HepG2 (cell line): ENCODE measurements at regions not wholly inside any gene's neighbourhood (a gene's known extent, or its start where the extent isn't known, plus 50 kb on each side); places are given as distances from the start of the nearest gene placed in this dataset.

ENCODE experiments used
- ATAC-seq: fragments of 200-7000 bp; cut with Tn5 transposase; 3 replicates; pipeline ENCODE4 v1.9.1; 2020; ENCODE audit warnings: mild to moderate bottlenecking, moderate library complexity
- BruUV-seq: library from RNA; stranded (reverse); fragments of 400-500 nt; replicated peaks from 2 replicates; lab custom pipeline; 2021; lab: Mats Ljungman, UMichigan
- CTCF ChIA-PET: fragments of 300-600 bp; formaldehyde crosslinking; extraction: SDS; loops from one replicate; lab custom pipeline; 2021; ENCODE audit warnings: low total read pairs, inconsistent platforms, low intra/inter-chr PET ratio; lab: Yijun Ruan, JAX
- POLR2A ChIA-PET: fragments of 350-600 bp; sonication (Branson Sonifier 250); formaldehyde crosslinking; loops from one replicate; lab custom pipeline; 2020; ENCODE audit warnings: antibody characterized with exemption, inconsistent platforms; lab: Yijun Ruan, JAX
- DNase-seq: peaks from one replicate; pipeline ENCODE4 v3.0.0-alpha.2; 2015; ENCODE audit warnings: low spot score
- FAIRE-seq: peaks from 3 replicates; lab custom pipeline; 2011; peaks lifted over from hg19 to GRCh38; lab: Jason Lieb, UNC
- H2AFZ ChIP-seq: one replicate; pipeline ENCODE4 v1.6.1; 2011; ENCODE audit warnings: low read length, inconsistent platforms
- H3K27ac ChIP-seq: fragments of 300-600 bp; 3 replicates; pipeline ENCODE4 v1.8.0; 2011; ENCODE audit warnings: mixed run types, mild to moderate bottlenecking, mixed read lengths, low read length, inconsistent platforms; ENCODE audit not compliant: insufficient read depth; ENCODE audit errors: extremely low read length
- H3K27me3 ChIP-seq, 2 experiments: fragments of 200-600 bp in 1 of 2; 2 replicates in 1 of 2; 3 replicates in 1 of 2; pipeline versions ENCODE4 v1.6.0 to v1.8.0; 2011; ENCODE audit warnings: low read length in 2 of 2, mild to moderate bottlenecking in 2 of 2, moderate library complexity in 2 of 2, inconsistent platforms in 1 of 2; ENCODE audit not compliant: insufficient read depth in 2 of 2, control insufficient read depth in 1 of 2
- H3K36me3 ChIP-seq, 2 experiments: fragments of 200-600 bp in 1 of 2; replicated peaks in 1 of 2; 2 replicates in 1 of 2; 3 replicates in 1 of 2; pipeline versions ENCODE4 v1.5.1 to v1.8.0; 2011; ENCODE audit warnings: low read length in 2 of 2, inconsistent platforms in 1 of 2; ENCODE audit not compliant: insufficient read depth in 2 of 2, control insufficient read depth in 1 of 2
- H3K4me1 ChIP-seq: 2 replicates; pipeline ENCODE4 v1.5.1; 2012; ENCODE audit warnings: low read length, inconsistent platforms; ENCODE audit not compliant: insufficient read depth
- H3K4me2 ChIP-seq: 2 replicates; pipeline ENCODE4 v1.6.0; 2011; ENCODE audit warnings: low read depth, low read length, inconsistent platforms
- H3K4me3 ChIP-seq, 3 experiments: fragments of 200-600 bp in 1 of 3; sonication (generic), shearing (Covaris generic) in 1 of 3; replicated peaks in 1 of 3; 2 replicates each; pipeline ENCODE4 v1.5.1; 2011 to 2016; ENCODE audit warnings: low read length in 3 of 3, inconsistent platforms in 2 of 3, low read depth in 2 of 3, mild to moderate bottlenecking in 2 of 3, control low read depth in 1 of 3, mixed read lengths in 1 of 3; ENCODE audit not compliant: insufficient read depth in 1 of 3
- H3K79me2 ChIP-seq: one replicate; pipeline ENCODE4 v1.6.1; 2011; ENCODE audit warnings: low read length, inconsistent platforms; ENCODE audit not compliant: insufficient read depth
- H3K9ac ChIP-seq: 2 replicates; pipeline ENCODE4 v1.6.0; 2011; ENCODE audit warnings: mild to moderate bottlenecking, low read depth, low read length, inconsistent platforms; ENCODE audit not compliant: insufficient read depth
- H3K9me3 ChIP-seq: 2 replicates; pipeline ENCODE4 v1.5.1; 2012; ENCODE audit warnings: mild to moderate bottlenecking, low read length
- H4K20me1 ChIP-seq: 2 replicates; pipeline ENCODE4 v1.6.0; 2011; ENCODE audit warnings: inconsistent platforms, mild to moderate bottlenecking, low read length, moderate library complexity; ENCODE audit not compliant: insufficient read depth
- ADNP ChIP-seq: sonication (generic); formaldehyde crosslinking; IDR thresholded peaks from 2 replicates; pipeline ENCODE4 v1.4.0; 2020; ENCODE audit warnings: missing genetic modification reagents
- DMAP1 ChIP-seq: IDR thresholded peaks from 2 replicates; pipeline ENCODE4 v1.6.1; 2016
- ETV5 ChIP-seq: IDR thresholded peaks from 2 replicates; pipeline ENCODE4 v1.6.1; 2018; ENCODE audit warnings: missing biosample characterization, missing genetic modification reagents, inconsistent platforms, borderline replicate concordance
- FUBP1 ChIP-seq: sonication (generic); formaldehyde crosslinking; IDR thresholded peaks from 2 replicates; pipeline ENCODE4 v1.5.1; 2020; ENCODE audit warnings: missing genetic modification reagents, mild to moderate bottlenecking, borderline replicate concordance
- KLF12 ChIP-seq: sonication (generic); formaldehyde crosslinking; IDR thresholded peaks from 2 replicates; pipeline ENCODE4 v1.4.0; 2020; ENCODE audit warnings: missing genetic modification reagents, borderline replicate concordance
- SKI ChIP-seq: fragments of 450-650 bp; IDR thresholded peaks from one replicate; pipeline ENCODE4 v1.6.1; 2018; ENCODE audit warnings: mild to moderate bottlenecking; ENCODE audit not compliant: partially characterized antibody
- SMC3 ChIP-seq: IDR thresholded peaks from 2 replicates; pipeline ENCODE4 v1.6.1; 2011; ENCODE audit warnings: low read length, improper control_type of control experiment
- SOX5 ChIP-seq: IDR thresholded peaks from 2 replicates; pipeline ENCODE4 v1.6.1; 2016; ENCODE audit warnings: borderline replicate concordance
- SP140L ChIP-seq: sonication (generic); formaldehyde crosslinking; IDR thresholded peaks from 2 replicates; pipeline ENCODE4 v1.4.0; 2020; ENCODE audit warnings: missing genetic modification reagents, borderline replicate concordance
- SRSF1 ChIP-seq: fragments of 200-400 bp; formaldehyde crosslinking; optimal IDR thresholded peaks from 2 replicates; pipeline ENCODE3; 2017; ENCODE audit warnings: mild to moderate bottlenecking, low read depth, low read length, moderate library complexity
- ZNF292 ChIP-seq: sonication (generic); formaldehyde crosslinking; IDR thresholded peaks from 2 replicates; pipeline ENCODE4 v1.8.1; 2022; ENCODE audit warnings: mild to moderate bottlenecking, low read depth, missing genetic modification reagents, borderline replicate concordance
- ZNF556 ChIP-seq: sonication (generic); formaldehyde crosslinking; IDR thresholded peaks from 2 replicates; pipeline ENCODE4 v1.4.0; 2020; ENCODE audit warnings: mild to moderate bottlenecking, missing genetic modification reagents, borderline replicate concordance
- ZNF891 ChIP-seq: sonication (generic); formaldehyde crosslinking; IDR thresholded peaks from 2 replicates; pipeline ENCODE4 v1.5.0; 2020; ENCODE audit warnings: mild to moderate bottlenecking, missing genetic modification reagents
- ZSCAN12 ChIP-seq: sonication (generic); formaldehyde crosslinking; IDR thresholded peaks from 2 replicates; pipeline ENCODE4 v1.9.0; 2021; ENCODE audit warnings: mild to moderate bottlenecking, missing genetic modification reagents
- ZSCAN25 ChIP-seq: sonication (generic); formaldehyde crosslinking; IDR thresholded peaks from 2 replicates; pipeline ENCODE4 v1.8.0; 2022; ENCODE audit warnings: mild to moderate bottlenecking, missing genetic modification reagents
- in situ Hi-C: cut with HindIII; loops from 2 replicates; pipeline ENCODE4 v1.10.0; 2017; ENCODE audit warnings: low pct_unique_long_range_greater_than_20kb; ENCODE audit not compliant: extremely low pct_ligation_motif_present
- intact Hi-C: fragments of 100-400 bp; cut with micrococcal nuclease; formaldehyde crosslinking; loops from one replicate; pipeline ENCODE4 v1.10.0; 2022; ENCODE audit not compliant: unreplicated experiment
- TF ChIP-seq, protein P1 (sequence below): sonication (generic); formaldehyde crosslinking; IDR thresholded peaks from 2 replicates; pipeline ENCODE4 v1.9.0; 2021; ENCODE audit warnings: missing genetic modification reagents, borderline replicate concordance
- TF ChIP-seq, protein P2 (sequence below): IDR thresholded peaks from 2 replicates; pipeline ENCODE4 v1.6.1; 2016; ENCODE audit warnings: missing genetic modification reagents, missing compliant biosample characterization

GRCh38 chr5:28329176-28329575 lies 1290.8 kb upstream of the CDH9 start:
- no peak for ATAC-seq
- no peak for DNase-seq
- H3K4me2 ChIP-seq = no peak overlapping the region
- no peaks in the 10 kb centered on the region for H3K4me1 ChIP-seq
- no TSS peak for BruUV-seq
- H3K27me3 ChIP-seq = no peaks in the 10 kb centered on the region
- H3K9me3 ChIP-seq = peaks cover 5% of the 10 kb centered on the region; the same call in 1 of the 2 replicates
- CTCF ChIA-PET = no interaction called here
- TF ChIP-seq SP140L (CRISPR knock-in tag) (no peak), ADNP (CRISPR knock-in tag) (no peak), ZNF556 (CRISPR knock-in tag) (no peak), ZSCAN12 (CRISPR knock-in tag) (no peak), ZNF292 (no peak), KLF12 (CRISPR knock-in tag) (no peak), SMC3 (no peak), FUBP1 (CRISPR knock-in tag) (no peak), ZSCAN25 (no peak), DMAP1 (CRISPR knock-in tag) (no peak), ZNF891 (CRISPR knock-in tag) (no peak), SOX5 (no peak), SRSF1 (no peak), ETV5 (no peak), SKI (no peak)
- TF ChIP-seq, protein P1, sequence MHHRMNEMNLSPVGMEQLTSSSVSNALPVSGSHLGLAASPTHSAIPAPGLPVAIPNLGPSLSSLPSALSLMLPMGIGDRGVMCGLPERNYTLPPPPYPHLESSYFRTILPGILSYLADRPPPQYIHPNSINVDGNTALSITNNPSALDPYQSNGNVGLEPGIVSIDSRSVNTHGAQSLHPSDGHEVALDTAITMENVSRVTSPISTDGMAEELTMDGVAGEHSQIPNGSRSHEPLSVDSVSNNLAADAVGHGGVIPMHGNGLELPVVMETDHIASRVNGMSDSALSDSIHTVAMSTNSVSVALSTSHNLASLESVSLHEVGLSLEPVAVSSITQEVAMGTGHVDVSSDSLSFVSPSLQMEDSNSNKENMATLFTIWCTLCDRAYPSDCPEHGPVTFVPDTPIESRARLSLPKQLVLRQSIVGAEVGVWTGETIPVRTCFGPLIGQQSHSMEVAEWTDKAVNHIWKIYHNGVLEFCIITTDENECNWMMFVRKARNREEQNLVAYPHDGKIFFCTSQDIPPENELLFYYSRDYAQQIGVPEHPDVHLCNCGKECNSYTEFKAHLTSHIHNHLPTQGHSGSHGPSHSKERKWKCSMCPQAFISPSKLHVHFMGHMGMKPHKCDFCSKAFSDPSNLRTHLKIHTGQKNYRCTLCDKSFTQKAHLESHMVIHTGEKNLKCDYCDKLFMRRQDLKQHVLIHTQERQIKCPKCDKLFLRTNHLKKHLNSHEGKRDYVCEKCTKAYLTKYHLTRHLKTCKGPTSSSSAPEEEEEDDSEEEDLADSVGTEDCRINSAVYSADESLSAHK (CRISPR knock-in tag) = no peak
- TF ChIP-seq, protein P2, sequence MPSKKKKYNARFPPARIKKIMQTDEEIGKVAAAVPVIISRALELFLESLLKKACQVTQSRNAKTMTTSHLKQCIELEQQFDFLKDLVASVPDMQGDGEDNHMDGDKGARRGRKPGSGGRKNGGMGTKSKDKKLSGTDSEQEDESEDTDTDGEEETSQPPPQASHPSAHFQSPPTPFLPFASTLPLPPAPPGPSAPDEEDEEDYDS (CRISPR knock-in tag) = no peak
- no peak overlapping the region for H3K9ac ChIP-seq
- in situ Hi-C loops (no loop called here), intact Hi-C loops (no loop called here)
- H3K27ac ChIP-seq = no peak overlapping the region
- FAIRE-seq = no peak
- H3K36me3 ChIP-seq = no peaks in the 10 kb centered on the region
- H2AFZ ChIP-seq = no peak overlapping the region
- POLR2A ChIA-PET = no interaction called here
- H4K20me1 ChIP-seq = no peaks in the 10 kb centered on the region
- H3K79me2 ChIP-seq = no peaks in the 10 kb centered on the region
- no peak overlapping the region for H3K4me3 ChIP-seq
